Spleen (tissue), 7 donors: ENCODE measurements at regions not wholly inside any gene's neighbourhood (a gene's known extent, or its start where the extent isn't known, plus 50 kb on each side); places are given as distances from the start of the nearest gene placed in this dataset.

ENCODE experiments used
- CTCF ChIP-seq, 11 experiments: fragments of 200-600 bp in 7 of 11; fragments of 450-650 bp in 4 of 11; sonication (generic) in 4 of 11; IDR thresholded peaks in 8 of 11; conservative IDR thresholded peaks in 3 of 11; 1 replicate in 7 of 11; 2 replicates in 4 of 11; pipeline versions ENCODE4 v1.4.0 to v1.8.0; 2016 to 2021; ENCODE audit warnings: antibody characterized with exemption in 11 of 11, inconsistent platforms in 4 of 11, mild to moderate bottlenecking in 1 of 11
- POLR2AphosphoS5 ChIP-seq, 3 donors: sonication (generic); formaldehyde crosslinking; IDR thresholded peaks; one replicate each; pipeline ENCODE4 v1.5.1; 2017; ENCODE audit warnings: antibody characterized with exemption in 3 of 3
- donor health status: DM: no; HTN: no; CAD: no; lungs with moderate emphysema.
- donor health status: DM: no; HTN: no; CAD: no.
- donor health status: DM: no; HTN: no; CAD: no.

GRCh38 chr9:28396058-28396457 is 822.8 kb upstream of the C9orf72 start:
- TF ChIP-seq CTCF (IDR thresholded peaks at IDR 0.05 in 8 of 11, conservative IDR thresholded peaks at IDR 0.05 in 3 of 11) = no peak
- no peak for TF ChIP-seq POLR2AphosphoS5 (IDR thresholded peaks at IDR 0.05)
